GM19025 (cell line): ENCODE measurements at regions not wholly inside any gene's neighbourhood (a gene's known extent, or its start where the extent isn't known, plus 50 kb on each side); places are given as distances from the start of the nearest gene placed in this dataset.

Source experiments
- ATAC-seq: cut with Tn5 transposase; IDR thresholded peaks from one replicate; pipeline ENCODE4 v1.9.1; 2021; ENCODE audit warnings: mild to moderate bottlenecking, low read depth, moderate library complexity; ENCODE audit not compliant: unreplicated experiment

DNA sequence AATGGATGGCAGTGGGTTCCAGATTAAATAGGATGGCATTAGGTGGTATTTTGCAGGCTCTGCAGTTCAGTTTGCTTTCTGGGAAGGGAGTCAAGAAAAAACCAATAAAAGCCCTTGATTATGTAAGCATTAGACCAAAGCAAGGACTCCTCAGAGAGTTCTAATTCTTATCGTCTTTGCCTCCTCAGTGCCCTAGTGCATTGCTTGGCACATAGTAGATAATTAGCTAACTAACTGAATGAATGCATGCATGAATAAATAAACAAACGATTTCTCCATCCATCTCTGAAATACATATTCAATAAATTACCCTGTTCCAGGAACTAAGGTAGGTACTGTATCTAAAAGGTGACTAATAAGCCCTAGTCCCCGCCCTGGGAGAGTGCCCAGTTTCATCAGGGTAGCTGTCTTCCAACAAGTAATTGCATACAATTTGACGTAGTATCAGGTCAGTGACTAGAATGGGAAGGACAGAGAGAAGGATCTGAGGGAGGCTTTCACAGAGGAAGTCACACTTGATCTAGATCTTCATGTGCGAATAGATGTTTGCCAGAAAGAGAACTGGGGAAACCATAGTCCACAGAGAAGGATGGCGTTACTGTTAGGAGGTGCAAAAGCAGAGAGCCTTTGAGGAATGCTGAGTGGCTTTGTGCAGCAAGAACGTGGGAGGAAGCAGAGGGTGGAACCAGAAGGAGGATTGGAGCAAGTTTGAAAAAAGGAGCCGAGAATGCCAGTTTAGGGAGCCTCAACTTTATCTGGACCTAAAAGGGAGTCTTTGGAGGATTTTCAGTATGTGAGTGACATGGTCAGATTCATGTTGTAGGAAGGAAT lies 111.4 kb downstream of the TBX19 start:
- ATAC-seq, result no peak

DNA sequence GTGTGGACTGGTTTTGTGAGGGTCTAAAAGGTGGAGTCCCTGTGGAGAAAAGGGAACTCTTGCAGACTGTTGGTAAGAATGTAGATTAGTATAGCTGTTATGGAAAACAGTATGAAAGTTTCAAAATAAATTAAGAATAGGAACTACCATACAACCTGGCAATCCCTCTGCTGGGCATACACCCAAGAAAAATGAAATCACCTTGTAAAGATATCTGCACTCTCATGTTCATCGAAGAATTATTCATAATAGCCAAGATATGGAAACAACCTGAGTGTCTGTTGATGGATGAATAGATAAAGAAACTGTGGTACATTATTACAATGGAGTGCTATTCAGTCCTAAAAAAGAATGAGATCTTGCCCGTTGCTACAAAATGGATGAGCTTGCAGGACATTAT lies 109.6 kb downstream of the TBX19 start:
- no peak for ATAC-seq

DNA sequence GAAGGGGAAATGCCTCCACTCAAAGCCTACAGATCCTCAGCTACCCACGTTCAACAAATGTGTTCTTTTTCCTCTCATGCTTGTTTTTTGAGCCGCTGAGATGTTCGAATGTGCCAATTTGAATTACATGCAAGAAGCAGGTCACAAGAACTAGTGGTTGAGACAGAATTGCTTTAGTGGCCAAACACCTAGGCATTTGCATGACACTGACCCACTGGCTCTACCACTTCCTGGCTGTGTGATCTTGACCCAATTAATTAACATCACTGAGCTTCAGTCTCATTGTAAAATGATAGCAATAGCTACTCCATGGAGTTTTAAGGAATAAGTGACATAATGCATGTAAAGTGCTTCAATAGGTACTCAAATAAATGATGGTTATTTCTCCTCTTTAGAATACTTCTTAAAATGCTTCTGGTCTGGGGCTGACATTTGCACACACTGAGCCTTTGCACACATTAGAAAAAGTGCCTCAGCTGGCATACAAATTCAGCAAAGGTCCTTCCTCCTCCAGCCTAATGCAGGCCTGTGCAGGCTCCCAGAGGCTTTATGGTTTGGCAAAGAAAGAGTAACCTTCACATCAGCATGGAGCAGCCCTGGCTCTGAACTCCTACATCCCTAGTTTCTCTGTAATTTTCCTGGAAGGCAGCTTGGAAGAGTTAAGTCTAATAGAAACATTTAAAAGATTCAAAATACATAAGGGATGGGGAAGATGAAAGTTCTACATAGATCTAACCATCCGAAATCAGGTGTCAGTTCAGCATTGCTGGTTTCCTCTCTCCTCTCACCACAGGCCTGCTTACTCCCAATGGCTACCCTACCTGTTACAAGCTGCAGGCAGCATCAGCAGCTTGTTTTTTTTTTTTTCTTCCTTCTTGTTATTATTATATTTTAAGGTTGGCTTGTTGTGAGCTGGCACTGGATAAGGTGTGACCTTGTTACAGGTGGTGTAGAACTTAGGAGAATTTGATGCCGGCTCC lies 107.4 kb downstream of the TBX19 start:
- ATAC-seq, result no peak

DNA sequence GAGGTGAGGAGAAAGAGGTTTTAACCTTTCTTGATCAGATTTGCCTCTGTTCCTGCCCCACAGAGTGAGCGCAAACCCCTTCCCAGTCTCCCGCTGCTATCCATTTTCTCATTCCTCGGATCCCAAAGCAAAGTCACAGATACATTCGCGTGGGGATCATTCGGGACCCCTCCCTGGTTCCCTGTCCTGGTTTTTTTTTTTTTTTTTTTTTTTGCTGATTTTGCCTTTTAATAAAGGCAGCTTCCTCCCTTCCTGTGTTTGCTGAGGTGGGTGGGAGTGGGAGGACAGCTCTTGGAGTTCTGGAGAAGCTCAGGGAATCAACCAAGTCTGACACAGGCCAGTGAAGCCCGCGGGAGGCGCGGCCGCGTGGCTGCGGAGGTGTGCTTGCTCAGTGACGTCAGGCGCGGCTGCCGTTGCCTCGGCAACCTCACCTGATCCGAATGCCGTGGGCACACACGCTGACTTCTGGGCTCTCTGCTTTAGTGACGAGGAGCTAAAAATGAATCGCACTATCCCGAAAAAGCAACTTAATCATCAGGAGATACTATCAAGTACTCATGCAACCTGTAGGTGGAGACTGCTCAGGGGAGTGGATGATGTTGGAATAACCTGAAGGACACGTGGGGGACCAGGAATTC lies 106.4 kb downstream of the TBX19 start:
- ATAC-seq, result no peak

DNA sequence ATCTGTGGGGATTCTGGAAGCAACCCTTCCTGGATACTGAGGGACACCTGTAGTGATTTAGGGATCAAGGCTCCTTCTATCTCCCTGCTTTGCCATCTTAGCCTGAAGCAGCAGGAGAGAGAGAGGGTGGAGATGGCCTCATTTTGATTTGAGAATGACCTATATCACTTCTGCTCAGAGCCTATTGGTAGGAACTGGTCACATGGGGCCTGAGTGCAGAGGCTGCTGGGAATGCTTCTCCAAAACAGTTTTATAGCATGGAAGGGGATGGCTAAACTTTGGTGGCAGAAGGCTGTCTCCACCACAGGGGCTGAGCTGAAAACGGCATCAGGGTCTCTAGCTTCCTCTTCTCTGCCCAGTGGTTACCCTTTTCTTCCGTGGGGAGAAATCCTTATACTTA lies 105.8 kb downstream of the TBX19 start:
- ATAC-seq, result no peak

GRCh38 chr1:168381850-168382249 lies 101.2 kb downstream of the TBX19 start:
- no peak for ATAC-seq

- no peak for ATAC-seq
Measured at GRCh38 chr1:168380945-168381344, 100.3 kb downstream of the TBX19 start.

DNA sequence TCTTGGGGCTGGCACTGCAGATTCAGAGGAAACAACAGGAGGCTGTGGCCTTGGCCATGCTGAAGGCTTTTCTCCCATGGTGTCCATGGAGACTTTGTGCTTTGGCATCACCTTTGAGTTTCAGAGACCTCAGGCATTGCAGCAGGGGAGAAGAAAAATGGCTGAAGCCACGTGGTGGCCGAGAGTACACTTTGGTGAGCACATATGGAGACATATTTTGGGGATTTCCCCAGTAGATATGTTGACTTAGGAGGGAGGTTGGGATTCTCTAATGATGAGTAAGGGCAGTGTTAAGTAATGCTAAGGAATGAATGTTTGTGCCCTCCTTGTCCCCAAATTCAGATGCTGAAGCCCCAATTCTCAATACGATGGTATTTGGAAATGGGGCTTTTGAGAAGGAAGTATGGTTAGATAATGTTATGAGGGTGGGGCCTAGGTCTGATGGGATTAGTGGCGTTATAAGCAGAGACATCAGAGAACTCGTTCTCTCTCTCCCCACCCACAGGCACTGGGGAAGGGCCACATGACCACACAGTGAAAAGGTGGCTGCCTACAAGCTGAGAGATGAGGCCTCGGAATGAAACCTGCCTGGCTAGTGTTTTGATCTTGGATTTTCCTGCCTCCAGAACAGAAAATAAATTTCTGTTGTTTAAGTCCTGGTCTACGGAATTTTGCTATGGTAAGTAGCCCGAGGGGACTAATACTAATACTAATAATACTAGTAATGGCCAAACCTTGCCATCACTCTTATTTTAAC lies 98.6 kb downstream of the TBX19 start:
- ATAC-seq, result no peak

- no peak for ATAC-seq
Measured at GRCh38 chr1:168375566-168376300, 95.1 kb downstream of the TBX19 start.

DNA sequence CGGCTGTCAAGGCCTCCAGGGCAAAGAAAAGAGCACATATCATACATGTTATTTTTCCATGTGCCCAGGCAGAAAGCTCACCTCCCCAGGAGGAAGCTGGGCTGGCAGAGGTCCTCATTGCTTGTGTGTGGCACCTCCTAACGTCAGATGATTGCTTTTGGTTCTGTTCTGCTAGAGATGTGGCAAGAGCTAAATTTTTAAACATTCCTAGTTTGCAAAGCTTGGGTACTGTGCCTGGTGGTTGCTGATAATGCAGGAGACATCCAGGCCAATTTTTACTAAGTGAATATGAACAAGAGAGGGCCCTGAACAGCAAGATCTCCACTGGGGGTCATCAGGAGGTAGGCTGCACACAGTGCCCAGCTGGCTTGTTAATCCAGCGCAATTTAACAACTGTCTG lies 93.9 kb downstream of the TBX19 start:
- no peak for ATAC-seq

GRCh38 chr1:168373869-168374268 lies 93.2 kb downstream of the TBX19 start:
- no peak for ATAC-seq

- ATAC-seq, result no peak
Measured at GRCh38 chr1:168372861-168373371, 92.2 kb downstream of the TBX19 start.

GRCh38 chr1:168372307-168372706 lies 91.6 kb downstream of the TBX19 start:
- ATAC-seq, result no peak

DNA sequence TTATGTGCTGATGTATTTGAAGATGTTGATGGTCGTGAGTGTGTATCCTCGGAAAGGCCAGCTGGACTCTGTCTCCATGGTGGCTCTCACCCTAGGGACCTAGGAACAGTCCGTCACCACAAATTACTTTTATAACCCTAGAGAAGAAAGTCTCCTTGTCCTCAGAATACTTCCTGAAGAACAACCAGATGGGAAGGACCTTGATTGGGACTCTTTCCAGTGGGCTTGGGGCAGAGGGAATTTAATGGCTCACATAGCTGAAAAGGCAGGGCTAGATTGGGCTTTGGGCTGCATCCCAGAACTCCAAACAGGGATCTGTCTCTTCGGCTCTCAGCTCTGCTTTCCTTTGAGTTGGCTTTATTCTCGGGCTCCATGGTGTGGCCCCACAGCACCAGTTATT lies 90.8 kb downstream of the TBX19 start:
- ATAC-seq, result no peak

GRCh38 chr1:168370586-168370985 lies 89.9 kb downstream of the TBX19 start:
- no peak for ATAC-seq

GRCh38 chr1:168369655-168370054 lies 89.0 kb downstream of the TBX19 start:
- ATAC-seq, result no peak

DNA sequence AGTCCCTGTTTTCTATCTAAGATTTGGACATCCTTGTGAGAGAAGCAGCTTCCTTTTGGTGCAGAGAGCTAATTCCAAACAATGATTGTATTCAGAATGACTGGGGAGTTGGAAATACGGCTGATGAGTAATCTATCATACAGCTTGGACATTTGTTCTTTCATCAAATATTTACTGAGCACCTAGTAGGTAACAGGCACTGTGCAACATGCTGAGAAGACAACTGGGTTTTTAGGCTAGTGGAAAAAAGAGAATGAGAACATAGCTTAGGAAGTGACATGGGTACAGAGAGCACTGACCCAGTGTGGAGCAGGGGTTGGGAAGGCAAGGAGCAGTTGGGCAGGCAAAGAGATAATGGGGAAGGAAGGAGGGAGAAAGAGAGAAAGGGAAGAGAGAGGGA lies 87.5 kb downstream of the TBX19 start:
- no peak for ATAC-seq

DNA sequence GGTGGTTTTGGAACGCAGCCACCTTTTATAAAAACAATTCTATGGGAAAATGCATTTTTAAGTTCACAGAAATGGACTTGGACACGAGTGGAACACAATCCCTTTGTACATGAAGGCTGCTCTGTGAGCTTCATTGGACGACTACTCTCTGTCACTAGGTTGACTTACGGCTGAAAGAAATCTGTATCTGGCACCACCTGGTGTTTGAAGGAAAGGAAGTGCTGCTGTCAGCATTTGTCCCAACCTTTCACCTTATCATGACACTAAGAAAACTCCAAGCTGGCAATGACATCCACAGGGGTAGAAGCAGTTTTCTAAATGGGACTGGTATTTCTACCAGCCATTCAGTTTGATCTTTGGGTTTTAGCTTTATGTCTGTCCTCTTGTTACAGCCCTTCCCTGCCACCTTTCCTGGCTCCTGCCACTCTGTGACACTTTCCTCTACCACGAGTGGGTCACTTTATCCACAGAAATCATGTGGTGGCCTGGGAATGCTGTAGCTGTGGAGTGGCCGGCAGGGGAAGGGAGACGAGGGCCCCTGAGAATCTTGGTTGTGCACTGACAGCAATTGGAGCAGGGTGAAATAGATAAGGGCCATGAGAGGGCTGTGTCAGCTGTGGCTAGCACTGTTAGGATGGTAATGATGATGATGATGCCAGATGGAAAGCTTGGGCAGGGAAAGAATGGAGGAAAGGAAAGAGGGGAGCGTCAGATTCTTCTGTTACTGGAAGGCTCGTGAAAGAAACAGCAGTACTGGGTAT lies 85.2 kb downstream of the TBX19 start:
- no peak for ATAC-seq
